ENCODE measurements at regions not wholly inside any gene's neighbourhood (a gene's known extent, or its start where the extent isn't known, plus 50 kb on each side); places are given as distances from the start of the nearest gene placed in this dataset.

DNA sequence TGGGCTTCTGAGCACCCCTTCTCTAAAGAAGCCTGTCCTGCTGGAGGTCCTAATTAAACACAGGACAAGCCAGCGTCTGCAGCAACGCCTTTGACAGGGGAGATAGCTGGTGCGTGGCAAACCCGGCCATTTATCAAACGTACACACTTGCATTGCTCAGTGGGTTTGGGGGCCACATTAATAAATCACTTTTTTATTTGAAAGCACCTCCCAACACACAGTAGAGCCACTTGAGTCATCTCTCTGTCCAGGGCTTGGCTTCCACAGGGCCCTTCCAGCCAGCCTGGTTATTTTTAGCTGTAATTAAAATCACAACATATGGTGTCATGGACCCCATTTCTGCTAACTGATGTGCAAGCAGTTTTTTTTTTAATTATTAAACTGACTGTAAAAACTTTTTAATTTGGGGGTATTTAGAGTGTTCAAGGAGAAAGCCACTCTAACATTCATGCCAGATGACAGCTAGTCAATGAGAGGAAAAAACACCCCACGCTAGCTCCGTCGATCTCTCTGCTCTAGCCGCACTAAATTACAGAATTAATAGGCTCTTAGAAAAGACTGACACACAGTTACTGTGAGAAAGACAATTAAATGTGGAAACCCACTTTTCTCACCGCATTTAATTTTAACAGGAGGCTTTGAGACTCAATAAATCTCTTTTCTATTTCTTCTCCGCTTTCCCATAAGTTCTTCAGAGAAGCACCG is 201.0 kb upstream of the WSCD1 start (continued):
- no peak for TF ChIP-seq JUNB (IDR thresholded peaks at IDR 0.05; ENCODE audit: unreplicated experiment)

GRCh38 chr17:5870231-5870953 is 199.8 kb upstream of the WSCD1 start:
- Histone ChIP-seq H3K27ac (ENCODE audit: low read depth) (no peak overlapping the region), H3K9me2 (ENCODE audit: insufficient read depth) (no peaks in the 10 kb centered on the region), H3F3A (replicated peaks; ENCODE audit: low read depth) (no peaks in the 10 kb centered on the region), H3K4me1 (ENCODE audit: insufficient read depth) (no peaks in the 10 kb centered on the region), H3K79me2 (replicated peaks; ENCODE audit: insufficient read depth) (no peaks in the 10 kb centered on the region), H3K27me3 (ENCODE audit: insufficient read depth) (no peaks in the 10 kb centered on the region), H3K4me2 (no peak overlapping the region), H3K36me3 (ENCODE audit: insufficient read depth) (no peaks in the 10 kb centered on the region), H4K20me1 (replicated peaks; ENCODE audit: insufficient read depth) (no peaks in the 10 kb centered on the region), H2AFZ (no peak overlapping the region), H3K4me3 (no peak overlapping the region)
- H3K4me3 Mint-ChIP-seq: no peak overlapping the region
- peaks cover 6% of the 10 kb centered on the region; the same call in 1 of the 3 replicates for H3K4me1 Mint-ChIP-seq
- peaks cover 5% of the 10 kb centered on the region for H3K27me3 Mint-ChIP-seq (ENCODE audit: insufficient read depth, low read depth, poor library complexity)
- TF ChIP-seq EZH2phosphoT487 (IDR thresholded peaks at IDR 0.05; ENCODE audit: unreplicated experiment) (no peak), CREB1 (CRISPR knock-in tag; IDR thresholded peaks at IDR 0.05; ENCODE audit: low read depth) (no peak), POLR2AphosphoS5 (IDR thresholded peaks at IDR 0.05; ENCODE audit: low read depth) (no peak), ZNF114 (CRISPR knock-in tag; IDR thresholded peaks at IDR 0.05) (no peak), ZNF331 (CRISPR knock-in tag; IDR thresholded peaks at IDR 0.05; ENCODE audit: low read depth) (no peak), ZNF462 (CRISPR knock-in tag; IDR thresholded peaks at IDR 0.05) (no peak), EZH2 (IDR thresholded peaks at IDR 0.05; ENCODE audit: low read depth, unreplicated experiment) (no peak), CTCF (conservative IDR thresholded peaks at IDR 0.05; ENCODE audit: low read depth in 2 of 2) (no peak), REST (IDR thresholded peaks at IDR 0.05; ENCODE audit: unreplicated experiment) (no peak), JUNB (IDR thresholded peaks at IDR 0.05; ENCODE audit: unreplicated experiment) (no peak)
- DNase-seq (ENCODE audit: low spot score) (no peak), ATAC-seq (no peak)
- no peak overlapping the region for H3K27ac Mint-ChIP-seq
- no peaks in the 10 kb centered on the region; the same call in 2 of the 3 replicates for H3K36me3 Mint-ChIP-seq (ENCODE audit: low read depth)
- H3K9me3 Mint-ChIP-seq: no peaks in the 10 kb centered on the region
